A549 (cell line): ENCODE measurements at regions not wholly inside any gene's neighbourhood (a gene's known extent, or its start where the extent isn't known, plus 50 kb on each side); places are given as distances from the start of the nearest gene placed in this dataset.

Source experiments
- ATAC-seq, 2 experiments: fragments of 200-7000 bp in 1 of 2; fragments of >200 bp in 1 of 2; cut with Nextera tagmentation in 1 of 2; cut with Tn5 transposase in 1 of 2; 3 replicates each; pipeline versions ENCODE4 v1.8.0 to v1.9.1; 2018 to 2020; ENCODE audit warnings: mild to moderate bottlenecking in 1 of 2, moderate library complexity in 1 of 2
- CTCF ChIA-PET: fragments of 300-600 bp; sonication (Branson Sonifier 250); formaldehyde crosslinking; extraction: SDS; loops from one replicate; lab custom pipeline; 2021; ENCODE audit warnings: antibody characterized with exemption, inconsistent platforms; lab: Yijun Ruan, JAX
- POLR2A ChIA-PET: fragments of 350-600 bp; formaldehyde crosslinking; extraction: SDS; loops from one replicate; lab custom pipeline; 2021; ENCODE audit warnings: antibody characterized with exemption, inconsistent platforms; lab: Yijun Ruan, JAX
- DNase-seq, 2 experiments: peaks; one replicate each; pipeline versions ENCODE4 v3.0.0 to v3.0.0-alpha.2; 2011 to 2016; ENCODE audit warnings: low read depth in 1 of 2, low spot score in 1 of 2
- FAIRE-seq: peaks from 2 replicates; lab custom pipeline; 2011; peaks lifted over from hg19 to GRCh38; lab: Jason Lieb, UNC
- H3K27ac ChIP-seq, 2 experiments: fragments of >200 bp; sonication (Bioruptor Twin); formaldehyde crosslinking; 3 replicates each; pipeline ENCODE4 v1.5.1; 2016 to 2017
- H3K4me1 ChIP-seq: fragments of >200 bp; sonication (Bioruptor Twin); formaldehyde crosslinking; 3 replicates; pipeline ENCODE4 v1.6.1; 2016
- H3K4me2 ChIP-seq: fragments of >200 bp; sonication (Bioruptor Twin); formaldehyde crosslinking; 3 replicates; pipeline ENCODE4 v1.6.1; 2016
- H3K4me3 ChIP-seq: fragments of >200 bp; sonication (Bioruptor Twin); formaldehyde crosslinking; 3 replicates; pipeline ENCODE4 v1.5.1; 2016
- H3K9me3 ChIP-seq: fragments of >200 bp; sonication (Bioruptor Twin); formaldehyde crosslinking; 3 replicates; pipeline ENCODE4 v1.6.1; 2016
- CEBPB ChIP-seq, 2 experiments: fragments of >200 bp in 1 of 2; sonication (Bioruptor Twin) in 1 of 2; formaldehyde crosslinking in 1 of 2; IDR thresholded peaks; 2 replicates each; pipeline ENCODE4 v1.6.1; 2012 to 2016
- CHD4 ChIP-seq: fragments of 200-600 bp; sonication (generic); IDR thresholded peaks from 2 replicates; pipeline ENCODE4 v1.6.1; 2016; ENCODE audit warnings: antibody characterized with exemption, mild to moderate bottlenecking, borderline replicate concordance
- EHMT2 ChIP-seq: fragments of 200-600 bp; sonication (generic); IDR thresholded peaks from 2 replicates; pipeline ENCODE4 v1.6.1; 2016; ENCODE audit warnings: antibody characterized with exemption, low read depth, mild to moderate bottlenecking, moderate library complexity
- FOSB ChIP-seq: fragments of 250-450 bp; sonication (Bioruptor Pico); IDR thresholded peaks from 2 replicates; pipeline ENCODE4 v1.5.0; 2020; ENCODE audit warnings: mild to moderate bottlenecking, moderate library complexity
- FOSL2 ChIP-seq, 2 experiments: fragments of 450-650 bp in 1 of 2; fragments of >200 bp in 1 of 2; sonication (Bioruptor Twin) in 1 of 2; formaldehyde crosslinking; IDR thresholded peaks; 2 replicates each; pipeline versions ENCODE4 v1.5.0 to v1.6.1; 2016 to 2020; ENCODE audit warnings: mild to moderate bottlenecking in 1 of 2, moderate library complexity in 1 of 2
- HOXA7 ChIP-seq: fragments of 250-450 bp; sonication (Bioruptor Pico); IDR thresholded peaks from 2 replicates; pipeline ENCODE4 v1.5.0; 2020; ENCODE audit warnings: mild to moderate bottlenecking, moderate library complexity
- KDM1A ChIP-seq: fragments of 200-600 bp; sonication (generic); IDR thresholded peaks from 2 replicates; pipeline ENCODE4 v1.6.1; 2016; ENCODE audit warnings: low read depth, mild to moderate bottlenecking
- MAFK ChIP-seq: fragments of 450-650 bp; IDR thresholded peaks from 2 replicates; pipeline ENCODE4 v1.6.1; 2014; ENCODE audit not compliant: partially characterized antibody
- MAZ ChIP-seq: fragments of 150-350 bp; IDR thresholded peaks from 2 replicates; pipeline ENCODE4 v1.6.1; 2014; ENCODE audit warnings: antibody characterized with exemption, low read depth, low read length, borderline replicate concordance
- NFE2L2 ChIP-seq: fragments of 150-350 bp; conservative IDR thresholded peaks from 2 replicates; pipeline ENCODE4 v1.6.1; 2014; ENCODE audit warnings: low read length
- NR3C1 ChIP-seq: fragments of >200 bp; sonication (Bioruptor Twin); formaldehyde crosslinking; IDR thresholded peaks from 3 replicates; pipeline ENCODE4 v1.6.1; 2017
- RAD21 ChIP-seq, 2 experiments: fragments of >200 bp in 1 of 2; sonication (Bioruptor Twin) in 1 of 2; formaldehyde crosslinking in 1 of 2; IDR thresholded peaks in 1 of 2; conservative IDR thresholded peaks in 1 of 2; 2 replicates in 1 of 2; 3 replicates in 1 of 2; pipeline ENCODE4 v1.6.1; 2012 to 2018; ENCODE audit warnings: inconsistent platforms in 1 of 2
- SREBF2 ChIP-seq: fragments of 450-650 bp; IDR thresholded peaks from 2 replicates; pipeline ENCODE4 v1.6.1; 2014; ENCODE audit warnings: mild to moderate bottlenecking, moderate library complexity
- TFCP2L1 ChIP-seq: fragments of 250-450 bp; sonication (Bioruptor Pico); IDR thresholded peaks from 2 replicates; pipeline ENCODE4 v1.5.0; 2021; ENCODE audit warnings: mild to moderate bottlenecking
- TP53 ChIP-seq: fragments of 250-450 bp; sonication (Bioruptor Pico); IDR thresholded peaks from 2 replicates; pipeline ENCODE4 v1.5.0; 2021; ENCODE audit warnings: mild to moderate bottlenecking, moderate library complexity
- ZFP36 ChIP-seq: fragments of 450-650 bp; IDR thresholded peaks from 2 replicates; pipeline ENCODE4 v1.6.1; 2014; ENCODE audit warnings: borderline replicate concordance; ENCODE audit not compliant: partially characterized antibody
- ZNF302 ChIP-seq: fragments of 250-450 bp; sonication (Bioruptor Pico); IDR thresholded peaks from 2 replicates; pipeline ENCODE4 v1.9.0; 2021; ENCODE audit warnings: inconsistent platforms, mild to moderate bottlenecking, moderate library complexity
- ZSCAN20 ChIP-seq: fragments of 250-450 bp; sonication (Bioruptor Pico); IDR thresholded peaks from 2 replicates; pipeline ENCODE4 v1.8.0; 2022; ENCODE audit warnings: mild to moderate bottlenecking, moderate library complexity
- WGBS: methylation state at CpG from one replicate; pipeline ENCODE4 v1.1.6; 2017; ENCODE audit errors: missing lambda C conversion rate; 5-methylcytosine and 5-hydroxymethylcytosine counted together
- TF ChIP-seq, protein P1 (sequence below): fragments of 450-650 bp; IDR thresholded peaks from 2 replicates; pipeline ENCODE4 v1.6.1; 2014; ENCODE audit warnings: antibody characterized with exemption
- TF ChIP-seq, protein P2 (sequence below): fragments of 150-350 bp; IDR thresholded peaks from 2 replicates; pipeline ENCODE4 v1.6.1; 2014; ENCODE audit warnings: low read depth, mild to moderate bottlenecking, low read length
- TF ChIP-seq, protein P3 (sequence below): fragments of 200-600 bp; sonication (generic); IDR thresholded peaks from 2 replicates; pipeline ENCODE4 v1.6.1; 2016; ENCODE audit warnings: antibody characterized with exemption, mild to moderate bottlenecking, moderate library complexity

DNA sequence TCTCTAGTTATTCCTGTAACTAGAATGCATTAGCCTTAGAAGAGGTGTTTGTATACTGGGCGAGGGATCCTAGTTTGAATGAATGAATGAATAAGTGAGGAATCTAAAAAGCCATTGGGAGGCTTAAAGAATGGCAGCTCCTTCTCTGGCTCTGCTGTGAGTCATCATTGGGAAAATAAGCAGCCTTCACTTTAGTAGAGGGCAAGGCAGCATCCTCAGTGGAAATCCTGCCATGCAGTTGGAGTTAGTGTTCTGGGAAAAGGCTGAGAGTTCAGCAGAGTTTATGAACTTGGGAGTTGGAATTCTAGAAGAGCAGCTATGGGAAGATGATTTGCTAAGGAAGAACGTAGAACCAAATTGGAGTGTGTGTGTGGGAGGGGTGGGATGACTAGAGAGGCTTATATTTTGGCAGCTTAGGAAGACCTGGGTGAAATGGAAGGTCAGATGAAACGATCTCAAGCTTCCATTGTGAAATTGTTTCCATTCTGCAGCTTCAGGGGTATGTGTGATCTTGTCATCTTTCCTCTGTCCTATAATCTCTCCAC lies 120.8 kb downstream of the PTCSC3 start:
- CTCF ChIA-PET, result interaction anchor here (1.1 to 2.6 kb wide), 2 partner anchors 14 to 176 kb away, joined by 3 to 14 read pairs; no protein-coding TSS in a partner anchor
- no peak overlapping the region for H3K4me3 ChIP-seq
- no peak overlapping the region for H3K4me2 ChIP-seq
- FAIRE-seq, result no peak
- DNase-seq, result no peak
- no peak for ATAC-seq
- WGBS, result 30% methylated on average over 3 of the region's 3 CpGs
- no peaks in the 10 kb centered on the region for H3K9me3 ChIP-seq
- no peak for TF ChIP-seq NR3C1
- no peak for TF ChIP-seq EHMT2
- TF ChIP-seq FOSL2 (IDR thresholded peaks at IDR 0.05), result no peak
- TF ChIP-seq FOSL2 (CRISPR knock-in tag; IDR thresholded peaks at IDR 0.05), result no peak
- TF ChIP-seq, protein P1, sequence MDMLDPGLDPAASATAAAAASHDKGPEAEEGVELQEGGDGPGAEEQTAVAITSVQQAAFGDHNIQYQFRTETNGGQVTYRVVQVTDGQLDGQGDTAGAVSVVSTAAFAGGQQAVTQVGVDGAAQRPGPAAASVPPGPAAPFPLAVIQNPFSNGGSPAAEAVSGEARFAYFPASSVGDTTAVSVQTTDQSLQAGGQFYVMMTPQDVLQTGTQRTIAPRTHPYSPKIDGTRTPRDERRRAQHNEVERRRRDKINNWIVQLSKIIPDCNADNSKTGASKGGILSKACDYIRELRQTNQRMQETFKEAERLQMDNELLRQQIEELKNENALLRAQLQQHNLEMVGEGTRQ, result no peak
- no peak for TF ChIP-seq ZFP36
- no peak for TF ChIP-seq SREBF2
- no peak for TF ChIP-seq CEBPB (IDR thresholded peaks at IDR 0.05)
- TF ChIP-seq, protein P2, sequence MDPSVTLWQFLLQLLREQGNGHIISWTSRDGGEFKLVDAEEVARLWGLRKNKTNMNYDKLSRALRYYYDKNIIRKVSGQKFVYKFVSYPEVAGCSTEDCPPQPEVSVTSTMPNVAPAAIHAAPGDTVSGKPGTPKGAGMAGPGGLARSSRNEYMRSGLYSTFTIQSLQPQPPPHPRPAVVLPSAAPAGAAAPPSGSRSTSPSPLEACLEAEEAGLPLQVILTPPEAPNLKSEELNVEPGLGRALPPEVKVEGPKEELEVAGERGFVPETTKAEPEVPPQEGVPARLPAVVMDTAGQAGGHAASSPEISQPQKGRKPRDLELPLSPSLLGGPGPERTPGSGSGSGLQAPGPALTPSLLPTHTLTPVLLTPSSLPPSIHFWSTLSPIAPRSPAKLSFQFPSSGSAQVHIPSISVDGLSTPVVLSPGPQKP, result no peak
- TF ChIP-seq ZNF302, result no peak
- TF ChIP-seq HOXA7 (CRISPR knock-in tag), result no peak
- TF ChIP-seq, protein P3, sequence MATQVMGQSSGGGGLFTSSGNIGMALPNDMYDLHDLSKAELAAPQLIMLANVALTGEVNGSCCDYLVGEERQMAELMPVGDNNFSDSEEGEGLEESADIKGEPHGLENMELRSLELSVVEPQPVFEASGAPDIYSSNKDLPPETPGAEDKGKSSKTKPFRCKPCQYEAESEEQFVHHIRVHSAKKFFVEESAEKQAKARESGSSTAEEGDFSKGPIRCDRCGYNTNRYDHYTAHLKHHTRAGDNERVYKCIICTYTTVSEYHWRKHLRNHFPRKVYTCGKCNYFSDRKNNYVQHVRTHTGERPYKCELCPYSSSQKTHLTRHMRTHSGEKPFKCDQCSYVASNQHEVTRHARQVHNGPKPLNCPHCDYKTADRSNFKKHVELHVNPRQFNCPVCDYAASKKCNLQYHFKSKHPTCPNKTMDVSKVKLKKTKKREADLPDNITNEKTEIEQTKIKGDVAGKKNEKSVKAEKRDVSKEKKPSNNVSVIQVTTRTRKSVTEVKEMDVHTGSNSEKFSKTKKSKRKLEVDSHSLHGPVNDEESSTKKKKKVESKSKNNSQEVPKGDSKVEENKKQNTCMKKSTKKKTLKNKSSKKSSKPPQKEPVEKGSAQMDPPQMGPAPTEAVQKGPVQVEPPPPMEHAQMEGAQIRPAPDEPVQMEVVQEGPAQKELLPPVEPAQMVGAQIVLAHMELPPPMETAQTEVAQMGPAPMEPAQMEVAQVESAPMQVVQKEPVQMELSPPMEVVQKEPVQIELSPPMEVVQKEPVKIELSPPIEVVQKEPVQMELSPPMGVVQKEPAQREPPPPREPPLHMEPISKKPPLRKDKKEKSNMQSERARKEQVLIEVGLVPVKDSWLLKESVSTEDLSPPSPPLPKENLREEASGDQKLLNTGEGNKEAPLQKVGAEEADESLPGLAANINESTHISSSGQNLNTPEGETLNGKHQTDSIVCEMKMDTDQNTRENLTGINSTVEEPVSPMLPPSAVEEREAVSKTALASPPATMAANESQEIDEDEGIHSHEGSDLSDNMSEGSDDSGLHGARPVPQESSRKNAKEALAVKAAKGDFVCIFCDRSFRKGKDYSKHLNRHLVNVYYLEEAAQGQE, result no peak
- TF ChIP-seq MAFK, result no peak
- TF ChIP-seq, all 56 proteins: peak for 0
- Histone ChIP-seq H3K27ac (no peak overlapping the region), H3K4me1 (peaks cover 4% of the 10 kb centered on the region; the same call in 1 of the 3 replicates)
- POLR2A ChIA-PET, result no interaction called here

DNA sequence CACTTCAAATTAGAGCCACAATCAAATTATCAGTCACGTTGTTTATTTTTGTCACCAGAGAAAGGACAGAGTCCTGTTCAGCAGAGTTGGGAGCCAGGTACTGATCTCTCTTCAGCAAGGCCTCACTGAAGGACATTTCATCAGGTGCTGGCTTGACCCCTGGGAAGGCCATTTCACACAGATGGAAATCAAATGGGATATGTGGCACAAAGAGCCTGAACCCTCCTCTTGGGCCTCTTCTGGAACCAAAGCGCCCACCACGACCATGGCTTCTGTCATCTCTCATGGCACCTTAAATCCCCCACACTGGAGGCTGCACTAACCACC lies 121.5 kb downstream of the PTCSC3 start:
- TF ChIP-seq FOSB, result no peak
- TF ChIP-seq ZSCAN20, result no peak
- TF ChIP-seq MAZ, result no peak
- no peak for TF ChIP-seq KDM1A
- TF ChIP-seq TP53 (CRISPR knock-in tag), result no peak
- TF ChIP-seq NFE2L2, result no peak
- TF ChIP-seq RAD21 (conservative IDR thresholded peaks at IDR 0.05 in 1 of 2, IDR thresholded peaks at IDR 0.05 in 1 of 2), result no peak
- no peak for TF ChIP-seq TFCP2L1 (CRISPR knock-in tag)
- no peak for TF ChIP-seq CHD4
- WGBS, result 18% methylated on average over 3 of the region's 3 CpGs
- ChIA-PET CTCF (interaction anchor here (1.1 to 2.6 kb wide), 2 partner anchors 15 to 175 kb away, joined by 3 to 14 read pairs; no protein-coding TSS in a partner anchor), POLR2A (no interaction called here)
- no peak for ATAC-seq
- Histone ChIP-seq H3K9me3 (no peaks in the 10 kb centered on the region), H3K4me3 (no peak overlapping the region), H3K27ac (no peak overlapping the region), H3K4me2 (no peak overlapping the region), H3K4me1 (peaks cover 4% of the 10 kb centered on the region; the same call in 1 of the 3 replicates)
- FAIRE-seq, result no peak
- no peak for DNase-seq
